Right lobe of liver (tissue), 6 donors: ENCODE measurements at regions not wholly inside any gene's neighbourhood (a gene's known extent, or its start where the extent isn't known, plus 50 kb on each side); places are given as distances from the start of the nearest gene placed in this dataset.
"Not testable (repeated sequence)": the region's sequence is repeated elsewhere in the genome, so short reads cannot be mapped to it uniquely, and the experiment has no call there.

Source experiments
- ATAC-seq, 4 donors: fragments of 200-7000 bp; cut with Tn5 transposase; one replicate each; pipeline ENCODE4 v1.9.1; 2020; ENCODE audit warnings: mild to moderate bottlenecking in 4 of 4, moderate library complexity in 4 of 4
- DNase-seq, 3 donors: peaks; one replicate each; pipeline ENCODE4 v3.0.0-alpha.2; 2020
- H3K27ac ChIP-seq, 3 donors: fragments of 200-600 bp; one replicate each; pipeline ENCODE4 v1.8.0; 2022
- H3K27me3 ChIP-seq, 2 donors: fragments of 200-600 bp; one replicate each; pipeline ENCODE4 v1.8.0; 2022
- H3K36me3 ChIP-seq, 4 donors: fragments of 200-600 bp; sonication (generic) in 1 of 4; one replicate each; pipeline versions ENCODE4 v1.5.1 to v1.8.0; 2017 to 2022; ENCODE audit warnings: control low read depth in 1 of 4
- H3K4me1 ChIP-seq, 4 donors: fragments of 200-600 bp; sonication (generic) in 1 of 4; one replicate each; pipeline versions ENCODE4 v1.5.1 to v1.8.0; 2017 to 2022; ENCODE audit warnings: control low read depth in 1 of 4
- H3K4me3 ChIP-seq, 3 donors: fragments of 200-600 bp; one replicate each; pipeline ENCODE4 v1.8.0; 2022
- H3K9me3 ChIP-seq, 4 donors: fragments of 200-600 bp; sonication (generic) in 1 of 4; one replicate each; pipeline versions ENCODE4 v1.5.1 to v1.8.0; 2017 to 2022; ENCODE audit warnings: control low read depth in 1 of 4
- POLR2A ChIP-seq: fragments of 450-650 bp; IDR thresholded peaks from one replicate; pipeline ENCODE4 v1.6.1; 2017; ENCODE audit warnings: antibody characterized with exemption, mild to moderate bottlenecking
- WGBS: methylation state at CpG from one replicate; pipeline ENCODE4 v1.1.6; 2018; ENCODE audit warnings: low coverage, low lambda C conversion rate; ENCODE audit not compliant: insufficient coverage; ENCODE audit errors: missing lambda C conversion rate; 5-methylcytosine and 5-hydroxymethylcytosine counted together
- intact Hi-C, 2 donors: fragments of 100-400 bp; cut with DNase I; formaldehyde crosslinking; loops; one replicate each; pipeline versions ENCODE4 v1.11.2 to v1.14.1; 2022
- TF ChIP-seq, protein P1 (sequence below), 4 donors: fragments of 200-600 bp in 3 of 4; fragments of 450-650 bp in 1 of 4; IDR thresholded peaks; one replicate each; pipeline versions ENCODE4 v1.5.1 to v1.8.0; 2016 to 2022; ENCODE audit warnings: antibody characterized with exemption in 4 of 4, mild to moderate bottlenecking in 2 of 4
- donor health status: DM: no; HTN: yes; CAD: no.
- donor health status: DM: no; HTN: no; CAD: no.
- donor health status: DM: no; HTN: no; CAD: no.
- donor health status: DM: no; HTN: yes; CAD: no.
- donor health status: DM: no; HTN: yes; CAD: no.

DNA sequence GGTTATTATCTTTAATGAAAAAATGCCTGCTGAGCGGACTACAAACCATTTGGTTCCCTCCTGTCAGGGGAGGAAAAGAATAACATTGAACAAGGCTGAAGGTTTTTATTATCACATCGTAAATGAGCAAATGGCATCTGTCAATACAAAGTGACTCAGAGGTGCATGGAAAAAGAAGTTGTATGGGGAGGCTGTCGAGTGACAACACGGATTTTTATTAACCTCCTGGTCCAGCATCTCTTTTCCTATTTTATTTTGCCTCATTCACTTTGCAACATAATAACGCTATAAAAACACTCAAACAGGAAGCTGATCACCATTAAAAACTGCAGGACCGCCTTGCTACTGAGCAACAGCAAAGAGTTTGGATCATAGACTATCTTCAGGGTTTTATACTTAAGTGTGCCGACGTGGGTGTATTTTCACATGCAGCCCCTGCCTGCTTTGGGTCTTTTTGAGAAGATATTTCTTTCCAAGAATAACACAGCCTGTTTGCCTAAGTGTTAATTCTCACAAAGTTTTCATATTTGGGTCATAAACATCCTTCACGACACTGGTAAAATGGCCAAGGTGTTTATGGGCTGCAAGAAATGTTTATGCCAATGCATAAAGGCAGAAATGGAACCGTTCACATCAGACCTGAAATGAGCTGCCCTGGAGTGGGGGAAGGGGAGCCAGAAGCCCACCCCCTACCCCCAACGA lies 132.1 kb upstream of the SALL4 start:
- intact Hi-C loops, result no loop called here
- Histone ChIP-seq H3K27ac (no peak overlapping the region), H3K36me3 (no peaks in the 10 kb centered on the region), H3K4me3 (no peak overlapping the region), H3K27me3 (no peaks in the 10 kb centered on the region), H3K9me3 (no peaks in the 10 kb centered on the region), H3K4me1 (no peaks in the 10 kb centered on the region)
- ATAC-seq (no peak), DNase-seq (no peak)
- 47% methylated on average over 11 of the region's 11 CpGs for WGBS
- TF ChIP-seq POLR2A, result no peak
- TF ChIP-seq, protein P1, sequence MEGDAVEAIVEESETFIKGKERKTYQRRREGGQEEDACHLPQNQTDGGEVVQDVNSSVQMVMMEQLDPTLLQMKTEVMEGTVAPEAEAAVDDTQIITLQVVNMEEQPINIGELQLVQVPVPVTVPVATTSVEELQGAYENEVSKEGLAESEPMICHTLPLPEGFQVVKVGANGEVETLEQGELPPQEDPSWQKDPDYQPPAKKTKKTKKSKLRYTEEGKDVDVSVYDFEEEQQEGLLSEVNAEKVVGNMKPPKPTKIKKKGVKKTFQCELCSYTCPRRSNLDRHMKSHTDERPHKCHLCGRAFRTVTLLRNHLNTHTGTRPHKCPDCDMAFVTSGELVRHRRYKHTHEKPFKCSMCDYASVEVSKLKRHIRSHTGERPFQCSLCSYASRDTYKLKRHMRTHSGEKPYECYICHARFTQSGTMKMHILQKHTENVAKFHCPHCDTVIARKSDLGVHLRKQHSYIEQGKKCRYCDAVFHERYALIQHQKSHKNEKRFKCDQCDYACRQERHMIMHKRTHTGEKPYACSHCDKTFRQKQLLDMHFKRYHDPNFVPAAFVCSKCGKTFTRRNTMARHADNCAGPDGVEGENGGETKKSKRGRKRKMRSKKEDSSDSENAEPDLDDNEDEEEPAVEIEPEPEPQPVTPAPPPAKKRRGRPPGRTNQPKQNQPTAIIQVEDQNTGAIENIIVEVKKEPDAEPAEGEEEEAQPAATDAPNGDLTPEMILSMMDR (IDR thresholded peaks at IDR 0.05), result no peak

GRCh38 chr20:51931371-51931781 lies 129.1 kb upstream of the SALL4 start:
- no peaks in the 10 kb centered on the region for H3K9me3 ChIP-seq
- TF ChIP-seq POLR2A, result no peak
- TF ChIP-seq, protein P1 (IDR thresholded peaks at IDR 0.05), result no peak
- H3K27ac ChIP-seq, result no peak overlapping the region
- H3K4me3 ChIP-seq, result no peak overlapping the region
- no peaks in the 10 kb centered on the region for H3K36me3 ChIP-seq
- no peak for DNase-seq
- no peaks in the 10 kb centered on the region for H3K4me1 ChIP-seq
- WGBS, result 49% methylated on average over 5 of the region's 7 CpGs
- intact Hi-C loops, result no loop called here
- ATAC-seq, result no peak
- H3K27me3 ChIP-seq, result no peaks in the 10 kb centered on the region

DNA sequence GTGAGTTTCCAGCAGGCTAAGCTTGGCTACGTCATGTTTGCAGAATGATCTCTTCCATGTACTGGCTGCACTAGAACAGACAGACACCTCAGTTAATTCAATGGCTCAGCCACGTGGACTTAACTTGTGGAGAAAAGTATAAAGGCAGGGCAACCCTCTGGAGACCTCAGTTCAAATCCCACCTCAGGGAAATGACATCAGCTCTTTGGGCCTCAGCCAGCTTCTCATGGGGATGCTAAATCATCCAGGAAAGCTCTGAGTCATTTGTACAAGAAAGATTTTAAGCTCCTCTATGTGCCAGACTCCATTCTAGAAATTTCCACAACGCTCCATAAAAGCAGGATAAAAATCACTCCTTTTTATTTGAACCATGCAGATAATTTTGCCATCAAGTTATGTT lies 128.5 kb upstream of the SALL4 start:
- no peak for ATAC-seq
- Histone ChIP-seq H3K9me3 (no peaks in the 10 kb centered on the region), H3K27ac (no peak overlapping the region), H3K4me1 (no peaks in the 10 kb centered on the region), H3K27me3 (no peaks in the 10 kb centered on the region), H3K4me3 (no peak overlapping the region), H3K36me3 (no peaks in the 10 kb centered on the region)
- TF ChIP-seq POLR2A, result no peak
- TF ChIP-seq, protein P1 (IDR thresholded peaks at IDR 0.05), result no peak
- WGBS, result 92% methylated on average over 3 of the region's 3 CpGs
- DNase-seq, result no peak
- intact Hi-C loops, result no loop called here

- ATAC-seq (no peak), DNase-seq (no peak)
- no peaks in the 10 kb centered on the region for H3K36me3 ChIP-seq
- H3K9me3 ChIP-seq, result no peaks in the 10 kb centered on the region
- TF ChIP-seq, protein P1 (IDR thresholded peaks at IDR 0.05), result no peak
- no peak for TF ChIP-seq POLR2A
- no peaks in the 10 kb centered on the region for H3K27me3 ChIP-seq
- intact Hi-C loops, result no loop called here
- WGBS, result 83% methylated on average over 2 of the region's 2 CpGs
- no peaks in the 10 kb centered on the region for H3K4me1 ChIP-seq
- H3K4me3 ChIP-seq, result no peak overlapping the region
- H3K27ac ChIP-seq, result no peak overlapping the region
Observed at GRCh38 chr20:51928931-51929330, 126.6 kb upstream of the SALL4 start.

GRCh38 chr20:51927970-51928369 lies 125.6 kb upstream of the SALL4 start:
- H3K27ac ChIP-seq, H3K36me3 ChIP-seq, intact Hi-C loops, ATAC-seq, DNase-seq, H3K27me3 ChIP-seq, H3K4me1 ChIP-seq, H3K4me3 ChIP-seq, H3K9me3 ChIP-seq: not testable (repeated sequence)
- WGBS, result 79% methylated on average over 5 of the region's 5 CpGs
